ENCODE measurements at regions not wholly inside any gene's neighbourhood (a gene's known extent, or its start where the extent isn't known, plus 50 kb on each side); places are given as distances from the start of the nearest gene placed in this dataset.
A peak's percentile ranks its signal among the peaks of the same experiment; 100 is the strongest.

DNA sequence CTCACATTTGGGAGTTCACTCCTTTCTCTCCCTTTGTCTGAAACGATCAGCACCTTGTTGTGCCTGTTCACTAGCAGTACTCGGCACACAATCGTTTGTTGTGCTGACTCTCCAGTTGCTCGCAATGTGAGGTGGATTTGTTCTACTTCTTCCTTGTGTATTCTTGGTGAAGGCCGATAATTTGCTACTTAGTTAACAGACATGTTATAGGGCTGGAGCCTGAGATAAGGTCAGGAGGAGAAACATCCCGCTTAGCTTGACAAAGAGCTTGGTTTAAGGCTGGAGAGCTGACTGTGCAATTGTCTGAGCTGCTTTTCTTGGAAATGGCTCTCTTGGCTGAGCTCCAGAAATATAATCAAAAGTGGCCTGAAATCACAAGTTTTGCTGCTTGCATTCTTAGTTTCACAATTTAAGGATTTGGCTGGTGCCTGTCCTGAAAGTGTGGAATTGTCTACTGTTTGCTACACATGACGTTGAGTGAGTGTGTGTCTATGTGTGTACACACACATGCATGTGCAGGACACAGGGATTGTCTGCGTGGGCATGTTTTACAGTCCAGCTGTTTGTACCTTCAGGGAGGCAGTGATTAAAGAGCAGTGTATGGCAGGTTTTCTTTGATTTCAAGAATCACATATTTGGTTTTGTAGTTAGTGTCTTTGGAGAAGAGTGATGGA lies 77.7 kb downstream of the ARF6 start:
- FAIRE-seq (no peak), DNase-seq (ENCODE audit: low spot score in 2 of 2) (no peak)

DNA sequence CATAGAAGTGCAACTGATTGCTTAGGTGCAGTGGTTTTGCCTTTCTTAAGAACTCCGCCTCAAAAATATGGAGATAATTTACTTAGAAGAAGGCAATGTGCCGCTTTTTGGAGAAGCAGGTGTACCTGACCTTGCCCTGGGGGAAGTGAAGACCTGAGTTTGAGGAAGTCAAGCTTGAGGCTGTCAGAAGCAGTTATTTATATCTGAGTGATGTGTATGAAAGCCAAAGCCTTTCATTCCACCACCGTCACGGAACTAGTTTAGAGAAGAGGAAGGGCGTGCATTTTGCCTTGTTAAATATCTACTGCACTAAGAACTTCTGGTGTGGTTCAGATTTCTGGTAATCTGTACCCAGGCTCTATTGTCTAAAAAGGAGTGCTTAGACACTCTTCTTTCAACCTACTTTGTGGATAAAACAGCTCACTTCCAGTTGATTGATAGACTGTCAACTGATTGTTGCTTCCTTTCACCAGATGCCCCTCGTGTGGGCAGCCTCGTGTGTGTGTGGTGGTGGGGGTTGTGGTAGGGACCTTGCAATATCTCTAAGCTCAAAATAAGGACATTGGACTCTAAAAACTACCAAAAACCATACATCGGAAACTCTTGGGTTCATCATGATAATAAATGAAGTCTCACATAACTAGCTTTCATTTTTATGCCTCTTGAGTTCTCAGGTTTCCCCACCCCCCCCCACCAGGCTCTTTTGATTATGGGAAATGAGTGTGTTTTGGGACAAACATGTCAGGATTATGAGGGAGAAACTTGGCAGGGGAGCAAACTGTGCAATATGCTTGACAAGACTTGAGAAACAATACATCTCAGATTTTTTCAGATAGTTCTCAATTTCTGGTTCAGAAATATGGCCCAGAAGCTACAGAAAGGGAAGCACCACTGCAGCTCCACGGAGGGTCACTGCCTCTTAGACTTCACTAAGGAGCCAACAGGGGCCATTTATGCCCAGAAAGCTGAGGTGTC lies 78.6 kb downstream of the ARF6 start:
- FAIRE-seq (no peak), DNase-seq (ENCODE audit: low spot score in 2 of 2) (no peak)

DNA sequence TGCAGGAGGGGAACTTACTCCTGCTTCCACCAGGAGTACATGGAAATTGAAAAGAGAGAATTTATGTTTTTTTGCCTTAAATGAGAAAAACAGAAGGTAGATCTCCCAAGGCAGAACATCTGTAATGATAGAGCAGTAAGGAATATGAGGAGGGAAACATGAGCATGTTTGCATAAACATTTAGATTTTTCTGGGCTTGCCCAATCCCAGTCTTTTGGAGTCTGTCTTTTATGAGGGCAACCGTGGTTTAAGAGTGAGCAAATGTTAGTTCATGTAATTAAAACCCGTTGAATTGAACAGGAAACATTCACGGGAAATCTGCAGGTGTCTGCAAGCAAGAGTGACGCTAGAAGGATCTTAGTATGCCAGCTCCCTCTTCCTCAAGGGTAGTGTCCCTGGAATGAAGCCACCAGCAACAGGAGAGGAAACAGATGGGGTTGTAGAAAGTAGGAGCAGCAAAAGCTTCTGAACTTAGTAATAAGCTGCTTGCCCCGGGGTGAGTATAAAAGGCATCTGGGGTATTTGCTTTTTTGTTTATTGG lies 79.3 kb downstream of the ARF6 start:
- no peak for DNase-seq (ENCODE audit: low spot score in 2 of 2)
- FAIRE-seq, result no peak

DNA sequence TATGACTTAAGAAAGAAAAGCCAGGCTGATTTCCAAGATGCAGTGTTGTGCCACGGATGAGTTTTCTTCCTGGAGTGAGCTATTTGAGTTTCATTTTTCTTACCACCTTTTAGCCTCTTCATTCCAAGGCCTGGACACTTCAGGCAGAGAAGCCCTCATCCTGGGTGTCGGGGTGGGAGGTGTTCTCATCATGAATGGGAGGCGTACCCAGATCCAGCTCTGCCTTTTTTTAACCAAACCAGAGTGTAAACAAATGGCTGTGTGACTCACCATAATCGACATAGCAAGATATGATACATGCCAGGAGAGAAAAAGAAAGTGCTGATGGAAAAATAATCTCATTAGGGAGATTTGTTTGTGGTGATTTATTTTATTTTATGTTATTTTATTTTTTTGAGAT lies 79.9 kb downstream of the ARF6 start:
- FAIRE-seq (no peak), DNase-seq (ENCODE audit: low spot score in 2 of 2) (peak in 1 of 2 donors; percentile 41)

DNA sequence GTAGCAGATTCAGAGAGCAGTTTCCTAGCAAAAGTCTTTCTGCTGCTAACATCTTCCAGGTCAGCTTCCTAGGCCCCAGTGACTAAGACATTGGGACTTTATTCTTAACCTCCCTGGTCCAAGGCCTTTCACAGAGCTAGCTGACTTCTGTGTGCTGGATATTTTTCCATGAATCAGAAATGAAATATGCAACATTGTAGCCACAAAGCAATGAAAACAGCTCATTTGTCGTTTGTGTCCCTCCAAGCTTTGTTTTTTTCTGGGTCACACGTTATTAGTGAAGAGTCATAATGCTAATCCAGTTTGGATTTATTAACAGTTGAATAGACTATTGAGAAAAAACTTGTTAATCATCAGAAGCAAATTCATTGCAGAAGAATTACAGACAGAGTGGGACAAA lies 82.4 kb downstream of the ARF6 start:
- no peak for DNase-seq (ENCODE audit: low spot score in 2 of 2)
- FAIRE-seq, result no peak

DNA sequence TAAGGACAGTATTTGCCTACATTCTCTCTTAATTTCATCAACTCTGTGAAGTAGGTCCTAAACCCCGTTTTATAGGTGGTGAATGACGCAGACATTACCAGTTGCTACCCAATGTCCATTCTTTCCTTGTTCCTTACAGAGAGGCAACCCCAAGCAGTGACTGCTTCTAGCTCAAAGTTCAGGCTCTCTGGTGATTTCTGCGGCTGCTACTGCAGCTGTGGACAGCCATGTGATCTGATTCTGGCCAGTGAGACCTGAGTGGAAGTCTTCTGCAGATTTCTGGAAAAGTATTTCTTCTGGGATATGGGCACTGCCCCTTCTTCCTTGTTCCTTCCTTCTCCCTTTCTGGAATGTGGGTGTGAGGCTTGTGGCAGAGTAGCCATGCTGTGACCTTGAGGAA lies 82.9 kb downstream of the ARF6 start:
- no peak for FAIRE-seq

DNA sequence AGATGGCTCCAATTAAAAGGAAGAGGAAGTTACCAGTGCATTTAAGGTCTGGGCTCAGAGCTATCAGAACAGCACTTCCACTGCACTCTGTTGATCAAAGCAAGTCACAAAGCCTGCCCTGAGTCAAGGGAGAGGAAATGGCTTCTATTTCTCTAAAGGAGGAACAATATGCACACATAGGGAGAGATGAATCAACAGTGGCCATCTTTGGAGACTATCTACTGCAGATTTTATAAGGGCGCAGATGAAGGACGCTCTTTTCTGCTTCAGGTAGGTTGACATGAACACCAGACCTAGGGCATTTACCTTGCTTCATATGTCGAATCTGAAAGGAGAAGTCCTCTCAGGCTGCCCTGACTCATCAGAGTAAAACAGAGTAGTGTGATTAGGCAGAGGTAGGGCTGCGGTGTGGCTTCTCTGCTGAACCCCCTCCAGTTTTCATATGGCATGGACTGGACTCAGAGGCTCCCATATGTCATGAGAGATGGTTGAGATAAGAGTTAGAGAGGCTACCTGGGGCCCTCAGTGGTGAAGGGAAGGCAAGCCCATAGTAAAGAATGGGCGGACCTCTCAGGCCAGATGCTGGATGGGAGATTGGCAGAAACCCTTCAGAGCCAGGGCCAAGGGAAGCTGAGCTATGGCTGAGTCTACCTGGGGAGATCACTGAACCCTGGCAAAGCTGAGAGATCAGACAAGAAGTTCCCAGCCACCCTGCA lies 84.4 kb downstream of the ARF6 start:
- no peak for FAIRE-seq
- DNase-seq (ENCODE audit: low spot score in 2 of 2), result no peak

More for the DNA sequence above, 82.9 kb downstream of the ARF6 start:
- no peak for DNase-seq (ENCODE audit: low spot score in 2 of 2)

DNA sequence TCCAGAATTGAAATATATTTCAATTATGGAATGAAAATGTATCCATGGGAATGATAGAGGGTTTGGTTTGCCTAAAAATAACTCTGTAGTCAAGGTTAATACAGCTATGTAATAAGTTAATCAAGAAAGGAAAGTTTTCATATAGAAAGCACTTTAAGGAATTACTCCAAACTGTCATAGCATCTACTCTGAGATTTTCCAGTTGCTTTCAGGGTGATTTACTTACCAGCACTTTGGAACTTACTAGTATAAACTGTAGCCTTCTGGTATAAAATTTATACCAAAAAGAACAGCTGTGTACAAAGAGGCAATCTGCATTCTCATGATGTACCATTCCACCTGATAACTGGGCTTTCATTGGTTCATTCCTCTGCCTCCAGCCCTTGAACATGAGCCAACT lies 87.1 kb downstream of the ARF6 start:
- DNase-seq (ENCODE audit: low spot score in 2 of 2), result no peak
- FAIRE-seq, result no peak

DNA sequence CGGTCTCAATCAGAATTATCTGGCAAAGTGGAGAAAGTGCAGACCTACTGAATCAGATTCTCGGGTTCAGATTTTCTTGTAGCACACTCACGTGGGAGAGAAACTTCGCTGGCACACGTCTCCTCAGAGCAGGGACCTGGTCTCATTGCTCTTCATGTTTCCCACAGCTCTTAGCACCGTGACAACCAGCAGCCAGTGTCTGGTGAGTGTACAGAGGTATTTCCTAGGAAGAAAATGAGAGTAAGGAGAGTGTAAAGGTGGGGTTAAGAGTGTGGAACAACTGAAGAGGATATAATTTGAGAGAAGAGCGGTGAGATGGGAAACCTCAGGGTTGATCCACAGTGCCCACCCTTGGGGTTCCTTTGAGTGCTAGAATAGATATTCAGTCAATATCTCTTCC lies 89.2 kb downstream of the ARF6 start:
- no peak for DNase-seq (ENCODE audit: low spot score in 2 of 2)
- FAIRE-seq, result no peak

DNA sequence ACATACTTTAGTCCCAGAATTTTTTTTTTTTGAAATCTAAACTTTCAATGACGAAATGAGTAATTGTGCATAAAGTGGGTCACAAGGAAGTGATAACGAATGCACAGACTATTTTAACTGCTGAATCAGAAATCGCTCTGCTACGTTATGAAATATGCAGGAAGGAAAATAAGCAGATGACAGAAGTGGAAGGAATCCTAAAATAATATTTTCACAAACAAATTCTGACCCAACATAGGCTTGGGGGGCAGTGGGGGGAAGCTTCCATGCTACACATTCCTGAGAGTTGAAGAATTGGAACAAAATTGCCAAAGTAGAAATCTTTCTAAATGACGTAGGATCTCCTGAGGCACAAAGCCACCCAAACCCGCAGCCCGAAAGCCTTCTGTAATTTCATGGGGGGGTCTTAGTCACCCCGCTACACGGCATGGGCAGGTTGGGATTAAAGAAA lies 89.6 kb downstream of the ARF6 start:
- no peak for FAIRE-seq
- no peak for DNase-seq (ENCODE audit: low spot score in 2 of 2)

DNA sequence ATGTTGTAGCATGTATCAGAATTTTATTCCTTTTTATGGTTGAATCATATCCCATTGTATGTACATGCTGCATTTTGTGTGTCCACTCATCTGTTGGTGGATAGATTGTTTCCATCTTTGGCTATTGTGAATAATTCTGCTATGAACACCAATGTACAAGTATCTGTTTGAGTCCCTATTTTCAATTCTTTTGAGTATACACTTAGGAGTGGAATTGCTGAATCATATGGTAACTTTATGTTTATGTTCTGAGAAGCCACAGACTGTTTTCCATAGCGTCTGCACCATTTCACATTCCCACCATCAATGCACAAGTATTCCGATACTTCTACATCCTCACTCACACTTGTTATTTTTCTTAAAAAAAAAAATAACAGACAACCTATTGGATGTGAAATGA lies 91.5 kb downstream of the ARF6 start:
- no peak for FAIRE-seq

DNA sequence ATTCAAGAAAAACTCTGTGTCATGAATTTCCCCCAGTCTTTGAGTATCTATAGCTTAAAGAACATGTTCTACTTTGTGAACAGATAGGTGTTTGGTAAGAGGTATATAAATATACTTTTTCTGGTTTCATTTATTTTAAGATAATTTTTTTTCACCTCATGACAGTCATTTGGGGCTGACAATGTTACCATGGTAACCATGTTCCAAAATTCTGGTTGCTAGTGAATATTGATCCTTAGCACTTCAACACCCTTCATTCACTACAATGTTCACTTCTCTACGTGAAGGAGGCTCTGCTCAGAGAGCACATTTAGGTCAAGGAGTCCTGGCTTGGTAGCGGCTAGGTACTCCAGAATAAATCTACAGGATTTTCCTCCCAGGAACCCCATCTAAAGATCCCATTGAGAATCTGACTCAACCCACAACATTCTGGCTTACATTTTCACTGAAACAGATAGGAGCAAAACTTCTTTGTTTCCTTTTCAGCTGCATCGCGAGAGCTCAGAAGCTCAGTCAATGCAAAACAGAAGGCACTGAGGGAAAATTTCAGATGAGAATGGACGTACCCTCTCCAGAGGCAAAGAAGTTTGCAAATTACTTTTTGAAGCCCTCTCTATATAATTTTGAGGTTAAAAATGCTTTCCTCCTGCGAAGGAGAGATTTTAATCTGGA lies 93.6 kb downstream of the ARF6 start:
- FAIRE-seq (no peak), DNase-seq (ENCODE audit: low spot score in 2 of 2) (no peak)

More for the DNA sequence above, 91.5 kb downstream of the ARF6 start:
- DNase-seq (ENCODE audit: low spot score in 2 of 2), result no peak

DNA sequence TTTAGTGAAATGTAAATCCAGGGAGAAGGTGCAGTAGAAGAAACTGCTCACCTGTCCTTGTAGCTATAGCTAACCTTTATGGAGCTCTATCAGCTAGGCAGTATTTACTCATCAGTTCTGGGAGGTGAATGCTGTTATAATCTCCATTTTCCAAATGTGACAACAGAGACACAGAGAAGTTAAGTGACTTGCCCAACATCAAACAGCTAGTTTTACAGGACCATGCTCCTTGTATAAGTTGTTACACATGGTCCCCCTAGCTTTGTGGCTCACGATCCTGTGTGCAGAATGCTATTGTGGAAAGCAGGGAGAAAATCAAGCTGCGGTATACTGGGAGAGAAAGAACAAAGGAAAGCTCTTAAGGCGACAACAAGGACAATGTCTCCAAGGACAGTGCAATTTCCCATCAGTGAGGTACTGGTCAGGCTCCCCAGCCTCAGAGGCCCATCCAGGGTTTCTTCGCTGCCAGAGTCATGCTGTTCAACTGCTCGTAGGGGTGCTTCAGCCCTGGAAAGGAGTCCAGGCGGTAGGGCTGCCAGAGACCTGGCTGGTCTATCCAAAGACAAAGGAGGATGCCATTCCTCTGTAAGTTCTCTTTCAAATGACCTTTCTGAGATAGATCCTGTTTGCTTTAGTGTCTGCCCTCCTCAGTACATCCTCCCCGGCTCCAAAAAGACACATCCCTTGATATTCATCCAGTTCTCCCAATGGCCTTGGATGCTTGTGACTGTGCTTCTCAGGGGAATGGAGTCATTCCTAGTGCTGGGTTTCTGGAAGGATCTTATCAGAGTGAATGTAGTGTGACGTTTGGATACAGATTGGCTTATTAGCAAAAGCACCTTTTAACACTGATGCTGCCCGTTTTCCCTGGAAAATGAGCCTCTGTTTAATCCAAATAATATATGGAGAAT lies 95.5 kb downstream of the ARF6 start:
- no peak for FAIRE-seq
- DNase-seq (ENCODE audit: low spot score in 2 of 2), result no peak

DNA sequence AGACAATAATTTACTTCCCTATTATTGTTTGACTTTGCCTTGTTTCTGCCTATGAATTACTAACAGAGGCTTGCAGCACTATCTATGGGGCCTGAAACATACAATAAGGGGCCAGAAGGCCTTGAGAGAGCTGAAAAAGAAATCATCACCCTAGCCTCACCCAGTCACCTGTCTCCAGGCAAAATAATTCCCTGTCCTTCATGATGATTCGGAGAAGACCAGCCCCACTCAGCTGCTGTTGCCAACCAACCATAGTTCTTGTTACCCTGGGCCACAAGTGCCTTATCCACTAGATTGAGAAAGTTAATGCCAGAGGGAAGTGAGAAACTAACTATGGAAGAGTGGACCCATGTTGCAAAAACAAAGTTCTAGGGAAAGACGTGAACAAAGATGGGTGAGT lies 97.1 kb downstream of the ARF6 start:
- DNase-seq (ENCODE audit: low spot score in 2 of 2) (no peak), FAIRE-seq (no peak)

DNA sequence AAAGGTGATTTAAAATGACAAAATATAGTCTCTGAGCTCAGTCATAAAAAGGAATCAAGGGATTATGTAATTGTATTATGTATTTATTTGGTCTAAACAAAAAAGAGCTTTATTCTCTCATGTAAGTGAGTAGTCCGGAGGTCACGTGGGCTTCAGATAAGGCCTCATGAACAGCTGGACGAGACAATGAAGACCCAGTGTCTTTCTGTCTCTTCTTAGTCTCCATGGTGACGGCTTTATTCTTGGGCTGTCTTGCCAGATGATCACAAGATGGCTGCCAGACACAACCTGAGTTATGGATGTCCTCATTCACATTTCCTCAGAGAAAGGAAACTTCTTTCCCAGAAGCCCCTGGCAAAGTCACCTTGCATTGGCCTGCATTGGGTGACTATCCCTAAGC lies 98.6 kb downstream of the ARF6 start:
- DNase-seq (ENCODE audit: low spot score in 2 of 2) (no peak), FAIRE-seq (no peak)

DNA sequence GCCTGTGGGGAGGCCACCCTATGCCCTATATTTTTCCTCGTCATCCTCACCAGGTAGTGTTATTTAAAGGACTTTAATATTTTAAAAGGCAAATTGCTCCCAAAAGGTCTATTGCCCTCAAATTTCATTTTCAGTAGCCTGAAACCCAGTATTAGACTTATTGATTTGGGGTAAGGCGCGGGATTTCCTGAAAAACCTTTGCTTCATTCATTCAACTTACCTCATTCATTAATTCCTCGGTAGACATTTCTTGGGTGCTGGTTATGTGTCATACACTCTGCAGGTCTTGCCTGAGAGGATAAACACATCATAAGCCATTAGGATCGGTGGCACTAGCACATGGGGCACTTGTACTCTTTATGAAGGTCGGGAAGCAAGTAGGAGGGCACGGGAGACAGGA lies 99.2 kb downstream of the ARF6 start:
- FAIRE-seq (no peak), DNase-seq (ENCODE audit: low spot score in 2 of 2) (no peak)

DNA sequence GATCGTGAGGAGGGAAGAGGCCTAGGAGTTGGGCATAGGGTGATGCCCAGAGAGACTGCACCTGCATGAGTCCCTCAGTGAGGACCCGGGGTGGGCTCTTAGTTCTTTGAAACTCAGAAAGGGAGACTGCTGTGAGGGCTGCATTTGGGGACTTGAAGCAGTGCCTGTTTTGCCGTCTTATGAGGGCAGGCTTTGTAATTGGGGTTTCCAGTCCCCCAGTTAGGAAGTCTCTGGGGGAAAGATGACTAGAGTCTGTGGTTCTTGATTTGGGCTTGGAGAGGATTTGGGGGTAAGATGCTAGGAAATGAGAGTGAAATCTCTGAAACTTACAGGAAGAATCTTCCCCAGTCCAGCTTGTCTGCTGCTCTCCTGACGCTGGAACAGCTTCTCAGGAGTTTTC lies 99.6 kb downstream of the ARF6 start:
- no peak for DNase-seq (ENCODE audit: low spot score in 2 of 2)
- FAIRE-seq, result no peak

DNA sequence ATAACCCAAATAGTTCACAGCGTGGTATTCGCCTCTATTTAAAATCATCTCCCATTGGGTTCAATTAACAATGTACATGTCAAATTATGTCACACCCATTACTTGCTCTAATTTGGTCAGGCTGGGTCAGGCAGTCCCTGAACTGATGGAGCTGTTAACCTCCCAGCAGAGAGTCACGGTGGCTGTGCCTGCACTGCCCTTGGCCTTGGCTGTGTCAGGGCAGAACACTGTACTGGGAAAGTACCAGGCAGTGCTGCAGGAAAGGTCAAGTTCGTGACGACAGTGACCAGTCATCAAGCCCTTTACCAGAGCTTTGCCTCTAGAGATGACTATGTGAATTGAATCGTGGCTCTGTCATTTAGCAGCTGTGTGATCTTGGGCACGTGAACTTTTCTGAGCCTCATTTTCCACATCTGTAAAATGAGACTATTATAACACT lies 100.0 kb downstream of the ARF6 start:
- DNase-seq (ENCODE audit: low spot score in 2 of 2) (no peak), FAIRE-seq (no peak)

DNA sequence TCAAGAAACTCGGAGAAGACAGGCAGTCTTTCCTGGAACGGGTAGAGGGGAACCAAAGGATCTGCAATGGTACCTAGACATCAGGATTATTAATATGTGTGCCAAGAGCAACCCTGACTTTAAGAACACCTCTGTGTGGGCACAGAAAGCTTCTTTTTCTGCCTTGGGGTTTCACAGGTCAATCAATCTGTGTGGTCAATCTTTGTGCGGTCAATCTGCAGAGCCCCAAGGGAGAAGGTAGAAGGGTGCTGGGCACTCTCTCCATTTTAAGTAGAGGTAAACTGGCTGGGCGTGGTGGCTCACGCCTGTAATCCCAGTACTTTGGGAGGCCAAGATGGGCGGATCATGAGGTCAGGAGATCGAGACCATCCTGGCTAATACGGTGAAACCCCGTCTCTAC lies 100.7 kb downstream of the ARF6 start:
- no peak for DNase-seq (ENCODE audit: low spot score in 2 of 2)
- no peak for FAIRE-seq

Data from frontal cortex (tissue), 3 donors.